Globus pallidus (tissue), 1 donor: ENCODE measurements at regions not wholly inside any gene's neighbourhood (a gene's known extent, or its start where the extent isn't known, plus 50 kb on each side); places are given as distances from the start of the nearest gene placed in this dataset.
"Not testable (repeated sequence)": the region's sequence is repeated elsewhere in the genome, so short reads cannot be mapped to it uniquely, and the experiment has no call there.

ENCODE experiments used
- DNase-seq: peaks from one replicate; pipeline ENCODE4 v3.0.0-alpha.2; 2015; ENCODE audit warnings: low spot score

- no peak for DNase-seq
Measured at GRCh38 chr7:54390565-54390964, 151.6 kb upstream of the VSTM2A start.

GRCh38 chr7:54392935-54393334 is 149.2 kb upstream of the VSTM2A start:
- DNase-seq: no peak

GRCh38 chr7:54394834-54395233 is 147.3 kb upstream of the VSTM2A start:
- DNase-seq: no peak

- no peak for DNase-seq
Measured at GRCh38 chr7:54397836-54398612, 144.2 kb upstream of the VSTM2A start.

GRCh38 chr7:54398863-54399262 is 143.3 kb upstream of the VSTM2A start:
- no peak for DNase-seq

- DNase-seq: no peak
Measured at GRCh38 chr7:54409917-54410316, 132.3 kb upstream of the VSTM2A start.

- DNase-seq: no peak
Measured at GRCh38 chr7:54416678-54417077, 125.5 kb upstream of the VSTM2A start.

- no peak for DNase-seq
Measured at GRCh38 chr7:54419209-54419608, 123.0 kb upstream of the VSTM2A start.

GRCh38 chr7:54426406-54426805 is 115.8 kb upstream of the VSTM2A start:
- DNase-seq: no peak

GRCh38 chr7:54429111-54429510 is 113.1 kb upstream of the VSTM2A start:
- no peak for DNase-seq

GRCh38 chr7:54439391-54439790 is 102.8 kb upstream of the VSTM2A start:
- no peak for DNase-seq

GRCh38 chr7:54444046-54444686 is 98.0 kb upstream of the VSTM2A start:
- not testable (repeated sequence) for DNase-seq

- DNase-seq: not testable (repeated sequence)
Measured at GRCh38 chr7:54453168-54453567, 89.0 kb upstream of the VSTM2A start.

- not testable (repeated sequence) for DNase-seq
Measured at GRCh38 chr7:54454700-54455099, 87.5 kb upstream of the VSTM2A start.

- DNase-seq: no peak
Measured at GRCh38 chr7:54465095-54465494, 77.1 kb upstream of the VSTM2A start.

- DNase-seq: no peak
Measured at GRCh38 chr7:54469740-54470139, 72.4 kb upstream of the VSTM2A start.

- DNase-seq: no peak
Measured at GRCh38 chr7:54476609-54477008, 65.6 kb upstream of the VSTM2A start.

GRCh38 chr7:54477083-54477482 is 65.1 kb upstream of the VSTM2A start:
- DNase-seq: no peak

GRCh38 chr7:54483523-54483922 is 58.7 kb upstream of the VSTM2A start:
- no peak for DNase-seq

GRCh38 chr7:54485044-54485443 is 57.1 kb upstream of the VSTM2A start:
- DNase-seq: no peak
